Keratinocyte (primary cell): ENCODE measurements at regions not wholly inside any gene's neighbourhood (a gene's known extent, or its start where the extent isn't known, plus 50 kb on each side); places are given as distances from the start of the nearest gene placed in this dataset.

Experiments
- DNase-seq: peaks from one replicate; pipeline ENCODE4 v3.0.0-alpha.2; 2011; ENCODE audit warnings: low read depth, missing footprints, low spot score
- FAIRE-seq: peaks from 2 replicates; lab custom pipeline; 2011; peaks lifted over from hg19 to GRCh38; lab: Jason Lieb, UNC
- H2AFZ ChIP-seq: 2 replicates; pipeline ENCODE4 v1.6.0; 2012; ENCODE audit warnings: low read length, control low read depth, inconsistent platforms; ENCODE audit not compliant: control insufficient read depth
- H3K27ac ChIP-seq: 2 replicates; pipeline ENCODE4 v1.5.1; 2011; ENCODE audit warnings: low read length; ENCODE audit not compliant: control insufficient read depth, insufficient read depth
- H3K27me3 ChIP-seq: 3 replicates; pipeline ENCODE4 v1.6.0; 2011; ENCODE audit warnings: low read length; ENCODE audit not compliant: control insufficient read depth, insufficient read depth; ENCODE audit errors: extremely low read depth
- H3K36me3 ChIP-seq, 2 experiments: 2 replicates in 1 of 2; 3 replicates in 1 of 2; pipeline ENCODE4 v1.5.1; 2011; ENCODE audit warnings: low read length in 2 of 2, mild to moderate bottlenecking in 1 of 2; ENCODE audit not compliant: control insufficient read depth in 2 of 2, insufficient read depth in 2 of 2; ENCODE audit errors: extremely low read depth in 1 of 2
- H3K4me1 ChIP-seq: 3 replicates; pipeline ENCODE4 v1.5.1; 2011; ENCODE audit warnings: low read length; ENCODE audit not compliant: control insufficient read depth, insufficient read depth; ENCODE audit errors: extremely low read depth
- H3K4me2 ChIP-seq: 3 replicates; pipeline ENCODE4 v1.6.0; 2011; ENCODE audit warnings: low read depth, low read length; ENCODE audit not compliant: control insufficient read depth, insufficient read depth; ENCODE audit errors: extremely low read depth
- H3K4me3 ChIP-seq, 3 experiments: fragments of 200-600 bp in 1 of 3; sonication (generic) in 1 of 3; 2 replicates in 2 of 3; 3 replicates in 1 of 3; pipeline ENCODE4 v1.5.1; 2011 to 2016; ENCODE audit warnings: low read length in 3 of 3, mild to moderate bottlenecking in 3 of 3, control low read depth in 2 of 3, inconsistent platforms in 1 of 3, low read depth in 1 of 3, mixed read lengths in 1 of 3, mixed run types in 1 of 3, moderate library complexity in 1 of 3; ENCODE audit not compliant: control insufficient read depth in 2 of 3, insufficient read depth in 2 of 3; ENCODE audit errors: extremely low read depth in 1 of 3
- H3K79me2 ChIP-seq: 2 replicates; pipeline ENCODE4 v1.6.0; 2012; ENCODE audit warnings: low read length; ENCODE audit not compliant: control insufficient read depth, insufficient read depth
- H3K9ac ChIP-seq: 3 replicates; pipeline ENCODE4 v1.6.0; 2011; ENCODE audit warnings: low read length; ENCODE audit not compliant: control insufficient read depth, insufficient read depth; ENCODE audit errors: extremely low read depth
- H3K9me1 ChIP-seq: 3 replicates; pipeline ENCODE4 v1.6.0; 2011; ENCODE audit warnings: low read length; ENCODE audit not compliant: control insufficient read depth, insufficient read depth; ENCODE audit errors: extremely low read depth
- H3K9me3 ChIP-seq: 2 replicates; pipeline ENCODE4 v1.5.1; 2012; ENCODE audit warnings: low read depth, low read length; ENCODE audit not compliant: control insufficient read depth
- H4K20me1 ChIP-seq: 3 replicates; pipeline ENCODE4 v1.6.0; 2011; ENCODE audit warnings: low read length; ENCODE audit not compliant: control insufficient read depth, insufficient read depth; ENCODE audit errors: extremely low read depth
- EZH2 ChIP-seq: IDR thresholded peaks from one replicate; pipeline ENCODE4 v1.6.1; 2012; ENCODE audit warnings: inconsistent platforms, mild to moderate bottlenecking, low read length, moderate library complexity
- dilution Hi-C: fragments of 300-500 bp; cut with MboI; formaldehyde crosslinking; loops from one replicate; pipeline ENCODE4 v1.7.0; 2020; ENCODE audit warnings: low sequenced_read_pairs; ENCODE audit not compliant: extremely low pct_ligation_motif_present
- TF ChIP-seq, protein P1 (sequence below), 3 experiments: IDR thresholded peaks in 1 of 3; conservative IDR thresholded peaks in 1 of 3; optimal IDR thresholded peaks in 1 of 3; 2 replicates in 2 of 3; 3 replicates in 1 of 3; pipeline versions ENCODE3 to v1.5.1; 2011; ENCODE audit warnings: low read length in 3 of 3, mild to moderate bottlenecking in 3 of 3, moderate library complexity in 2 of 3, control low read depth in 1 of 3, inconsistent platforms in 1 of 3; ENCODE audit not compliant: insufficient read depth in 2 of 3; ENCODE audit errors: extremely low read depth in 1 of 3

DNA sequence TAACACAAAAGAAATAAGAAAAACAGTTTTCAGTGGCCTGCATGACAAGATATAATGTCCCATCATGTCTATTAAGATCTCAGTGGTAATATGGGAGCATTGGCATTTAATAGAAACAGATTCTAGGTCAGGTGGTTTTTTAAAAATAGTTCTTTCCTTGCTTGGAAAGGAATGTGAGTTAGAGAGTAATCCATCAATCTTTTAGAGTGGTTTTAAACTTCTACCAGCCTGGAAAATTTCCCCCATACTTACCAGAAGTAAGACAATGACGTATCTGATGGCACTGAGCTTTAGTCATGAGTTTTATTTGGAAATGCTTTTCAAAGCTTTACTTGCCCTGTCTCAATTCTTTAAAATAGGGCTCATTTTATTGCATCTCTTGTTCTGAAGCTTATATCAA, 441.7 kb upstream of the SMIM21 start:
- TF ChIP-seq, protein P1, sequence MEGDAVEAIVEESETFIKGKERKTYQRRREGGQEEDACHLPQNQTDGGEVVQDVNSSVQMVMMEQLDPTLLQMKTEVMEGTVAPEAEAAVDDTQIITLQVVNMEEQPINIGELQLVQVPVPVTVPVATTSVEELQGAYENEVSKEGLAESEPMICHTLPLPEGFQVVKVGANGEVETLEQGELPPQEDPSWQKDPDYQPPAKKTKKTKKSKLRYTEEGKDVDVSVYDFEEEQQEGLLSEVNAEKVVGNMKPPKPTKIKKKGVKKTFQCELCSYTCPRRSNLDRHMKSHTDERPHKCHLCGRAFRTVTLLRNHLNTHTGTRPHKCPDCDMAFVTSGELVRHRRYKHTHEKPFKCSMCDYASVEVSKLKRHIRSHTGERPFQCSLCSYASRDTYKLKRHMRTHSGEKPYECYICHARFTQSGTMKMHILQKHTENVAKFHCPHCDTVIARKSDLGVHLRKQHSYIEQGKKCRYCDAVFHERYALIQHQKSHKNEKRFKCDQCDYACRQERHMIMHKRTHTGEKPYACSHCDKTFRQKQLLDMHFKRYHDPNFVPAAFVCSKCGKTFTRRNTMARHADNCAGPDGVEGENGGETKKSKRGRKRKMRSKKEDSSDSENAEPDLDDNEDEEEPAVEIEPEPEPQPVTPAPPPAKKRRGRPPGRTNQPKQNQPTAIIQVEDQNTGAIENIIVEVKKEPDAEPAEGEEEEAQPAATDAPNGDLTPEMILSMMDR (optimal IDR thresholded peaks at IDR 0.05 in 1 of 3, IDR thresholded peaks at IDR 0.05 in 1 of 3, conservative IDR thresholded peaks at IDR 0.05 in 1 of 3; ENCODE audit: extremely low read depth in 1 of 3, insufficient read depth in 2 of 3, low read length in 3 of 3): no peak
- no peak for TF ChIP-seq EZH2

DNA sequence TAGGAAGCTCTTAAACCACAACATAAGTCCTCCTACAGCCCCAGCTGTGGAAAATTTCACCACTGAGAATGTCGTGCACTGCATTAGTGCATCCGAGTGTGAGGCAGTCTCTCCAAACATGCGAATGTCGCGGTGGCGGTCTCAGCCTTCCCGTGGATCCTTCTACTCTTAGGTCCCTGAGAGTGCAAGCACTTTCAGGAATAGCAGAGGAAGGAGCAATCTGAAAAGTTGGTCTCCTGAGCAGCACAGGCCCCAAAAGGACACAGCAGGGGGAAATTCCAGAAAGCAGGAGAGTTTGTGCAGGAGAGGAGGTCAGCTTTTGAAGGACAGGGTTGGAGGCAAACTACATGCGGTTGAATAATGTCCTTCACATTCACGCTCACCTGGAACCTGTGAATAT, 440.5 kb upstream of the SMIM21 start:
- Histone ChIP-seq H2AFZ (no peak overlapping the region), H3K4me3 (no peak overlapping the region), H4K20me1 (no peaks in the 10 kb centered on the region), H3K9me1 (no peaks in the 10 kb centered on the region), H3K4me2 (no peak overlapping the region), H3K9me3 (peaks cover 12% of the 10 kb centered on the region), H3K9ac (no peak overlapping the region), H3K27me3 (no peaks in the 10 kb centered on the region), H3K27ac (no peak overlapping the region), H3K36me3 (no peaks in the 10 kb centered on the region), H3K79me2 (no peaks in the 10 kb centered on the region), H3K4me1 (no peaks in the 10 kb centered on the region)
- FAIRE-seq: no peak
- dilution Hi-C loops: no loop called here
- DNase-seq: no peak
- no peak for TF ChIP-seq EZH2
- TF ChIP-seq, protein P1 (optimal IDR thresholded peaks at IDR 0.05 in 1 of 3, IDR thresholded peaks at IDR 0.05 in 1 of 3, conservative IDR thresholded peaks at IDR 0.05 in 1 of 3; ENCODE audit: extremely low read depth in 1 of 3, insufficient read depth in 2 of 3, low read length in 3 of 3): no peak

More for the DNA sequence above, 441.7 kb upstream of the SMIM21 start:
- no peaks in the 10 kb centered on the region for H4K20me1 ChIP-seq
- peaks cover 12% of the 10 kb centered on the region for H3K9me3 ChIP-seq
- H3K4me2 ChIP-seq: no peak overlapping the region
- no peaks in the 10 kb centered on the region for H3K79me2 ChIP-seq
- H3K9me1 ChIP-seq: no peaks in the 10 kb centered on the region
- H3K27ac ChIP-seq: no peak overlapping the region
- H3K36me3 ChIP-seq: no peaks in the 10 kb centered on the region
- no peak overlapping the region for H3K9ac ChIP-seq
- DNase-seq: no peak
- H3K4me1 ChIP-seq: no peaks in the 10 kb centered on the region
- no peak for FAIRE-seq
- no peak overlapping the region for H3K4me3 ChIP-seq
- H3K27me3 ChIP-seq: no peaks in the 10 kb centered on the region
- dilution Hi-C loops: no loop called here
- H2AFZ ChIP-seq: no peak overlapping the region
